Sigmoid colon (tissue), 4 donors: ENCODE measurements at regions not wholly inside any gene's neighbourhood (a gene's known extent, or its start where the extent isn't known, plus 50 kb on each side); places are given as distances from the start of the nearest gene placed in this dataset.

Experiments used
- EP300 ChIP-seq, 4 donors: sonication (generic); formaldehyde crosslinking; IDR thresholded peaks; one replicate each; pipeline ENCODE4 v1.6.1; 2017; ENCODE audit warnings: antibody characterized with exemption in 4 of 4
- POLR2A ChIP-seq, 2 donors: fragments of 450-650 bp; IDR thresholded peaks; one replicate each; pipeline ENCODE4 v1.6.1; 2016; ENCODE audit warnings: antibody characterized with exemption in 2 of 2, mild to moderate bottlenecking in 2 of 2, moderate library complexity in 2 of 2
- POLR2AphosphoS5 ChIP-seq, 4 donors: sonication (generic); formaldehyde crosslinking; IDR thresholded peaks; one replicate each; pipeline ENCODE4 v1.6.1; 2017; ENCODE audit warnings: antibody characterized with exemption in 4 of 4
- TF ChIP-seq, protein P1 (sequence below), 4 experiments: fragments of 450-650 bp in 3 of 4; fragments of 200-600 bp in 1 of 4; IDR thresholded peaks; one replicate each; pipeline ENCODE4 v1.5.1; 2016 to 2019; ENCODE audit warnings: antibody characterized with exemption in 4 of 4, mild to moderate bottlenecking in 3 of 4, moderate library complexity in 2 of 4

DNA sequence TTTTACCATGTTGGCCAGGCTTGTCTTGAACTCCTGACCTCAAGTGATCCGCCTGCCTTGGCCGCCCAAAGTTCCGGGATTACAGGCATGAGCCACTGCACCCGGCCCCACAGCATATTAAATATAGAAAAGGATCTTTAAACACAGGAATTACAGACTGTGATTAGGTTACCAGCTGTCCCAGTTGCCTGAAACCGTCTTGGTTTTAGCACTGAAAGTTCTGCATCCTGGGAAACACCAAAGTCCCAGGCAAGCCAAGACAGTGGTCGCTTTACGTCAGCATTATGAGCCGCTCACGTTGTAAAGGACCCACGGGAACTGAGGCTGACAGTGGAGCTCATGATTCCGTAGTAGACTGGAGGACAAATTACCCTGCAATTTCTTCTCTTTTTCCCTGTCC lies 69.0 kb upstream of the FAM180A start:
- TF ChIP-seq, protein P1, sequence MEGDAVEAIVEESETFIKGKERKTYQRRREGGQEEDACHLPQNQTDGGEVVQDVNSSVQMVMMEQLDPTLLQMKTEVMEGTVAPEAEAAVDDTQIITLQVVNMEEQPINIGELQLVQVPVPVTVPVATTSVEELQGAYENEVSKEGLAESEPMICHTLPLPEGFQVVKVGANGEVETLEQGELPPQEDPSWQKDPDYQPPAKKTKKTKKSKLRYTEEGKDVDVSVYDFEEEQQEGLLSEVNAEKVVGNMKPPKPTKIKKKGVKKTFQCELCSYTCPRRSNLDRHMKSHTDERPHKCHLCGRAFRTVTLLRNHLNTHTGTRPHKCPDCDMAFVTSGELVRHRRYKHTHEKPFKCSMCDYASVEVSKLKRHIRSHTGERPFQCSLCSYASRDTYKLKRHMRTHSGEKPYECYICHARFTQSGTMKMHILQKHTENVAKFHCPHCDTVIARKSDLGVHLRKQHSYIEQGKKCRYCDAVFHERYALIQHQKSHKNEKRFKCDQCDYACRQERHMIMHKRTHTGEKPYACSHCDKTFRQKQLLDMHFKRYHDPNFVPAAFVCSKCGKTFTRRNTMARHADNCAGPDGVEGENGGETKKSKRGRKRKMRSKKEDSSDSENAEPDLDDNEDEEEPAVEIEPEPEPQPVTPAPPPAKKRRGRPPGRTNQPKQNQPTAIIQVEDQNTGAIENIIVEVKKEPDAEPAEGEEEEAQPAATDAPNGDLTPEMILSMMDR (IDR thresholded peaks at IDR 0.05), result no peak
- TF ChIP-seq EP300 (IDR thresholded peaks at IDR 0.05) (no peak), POLR2A (IDR thresholded peaks at IDR 0.05) (no peak), POLR2AphosphoS5 (IDR thresholded peaks at IDR 0.05) (no peak)
